ENCODE measurements at regions not wholly inside any gene's neighbourhood (a gene's known extent, or its start where the extent isn't known, plus 50 kb on each side); places are given as distances from the start of the nearest gene placed in this dataset.
A peak's percentile ranks its signal among the peaks of the same experiment; 100 is the strongest.

GRCh38 chr4:16384576-16384975 is 158.3 kb upstream of the TAPT1 start:
- intact Hi-C loops (cut with DNase I), result no loop called here
- no peak for ATAC-seq
- DNase-seq, result no peak

- DNase-seq, result no peak
- intact Hi-C loops (cut with DNase I), result no loop called here
- ATAC-seq, result no peak
Measured at GRCh38 chr4:16382571-16382970, 156.3 kb upstream of the TAPT1 start.

- ATAC-seq (no peak), DNase-seq (no peak)
- intact Hi-C loops (cut with DNase I), result no loop called here
Measured at GRCh38 chr4:16377887-16378286, 151.6 kb upstream of the TAPT1 start.

GRCh38 chr4:16365036-16365569 is 138.8 kb upstream of the TAPT1 start:
- DNase-seq (no peak), ATAC-seq (no peak)
- intact Hi-C loops (cut with DNase I), result no loop called here

GRCh38 chr4:16360694-16361262 is 134.5 kb upstream of the TAPT1 start:
- intact Hi-C loops (cut with DNase I), result no loop called here
- no peak for ATAC-seq

GRCh38 chr4:16353165-16353564 is 126.9 kb upstream of the TAPT1 start:
- ATAC-seq, result no peak
- intact Hi-C loops (cut with DNase I), result no loop called here
- DNase-seq, result no peak

More at GRCh38 chr4:16360694-16361262, 134.5 kb upstream of the TAPT1 start:
- no peak for DNase-seq

GRCh38 chr4:16351161-16351560 is 124.9 kb upstream of the TAPT1 start:
- no peak for DNase-seq
- no peak for ATAC-seq
- intact Hi-C loops (cut with DNase I), result no loop called here

GRCh38 chr4:16344853-16345252 is 118.6 kb upstream of the TAPT1 start:
- no peak for DNase-seq
- ATAC-seq, result no peak
- intact Hi-C loops (cut with DNase I), result no loop called here

- ATAC-seq, result no peak
- DNase-seq, result no peak
- intact Hi-C loops (cut with DNase I), result no loop called here
Measured at GRCh38 chr4:16337936-16338335, 111.7 kb upstream of the TAPT1 start.

- intact Hi-C loops (cut with DNase I), result no loop called here
- ATAC-seq (no peak), DNase-seq (no peak)
Measured at GRCh38 chr4:16334601-16335000, 108.3 kb upstream of the TAPT1 start.

GRCh38 chr4:16329797-16330134 is 103.5 kb upstream of the TAPT1 start:
- intact Hi-C loops (cut with DNase I), result no loop called here
- DNase-seq, result no peak

GRCh38 chr4:16329125-16329796 is 103.0 kb upstream of the TAPT1 start:
- DNase-seq (no peak), ATAC-seq (peak in 1 of 2 donors; percentile 71)
- intact Hi-C loops (cut with DNase I), result no loop called here

More at GRCh38 chr4:16329797-16330134, 103.5 kb upstream of the TAPT1 start:
- ATAC-seq, result no peak

- intact Hi-C loops (cut with DNase I), result no loop called here
- ATAC-seq, result no peak
- no peak for DNase-seq
Measured at GRCh38 chr4:16322183-16322582, 95.9 kb upstream of the TAPT1 start.

GRCh38 chr4:16315456-16315855 is 89.2 kb upstream of the TAPT1 start:
- intact Hi-C loops (cut with DNase I), result no loop called here
- ATAC-seq (no peak), DNase-seq (no peak)

- ATAC-seq, result no peak
- intact Hi-C loops (cut with DNase I), result no loop called here
- no peak for DNase-seq
Measured at GRCh38 chr4:16310606-16311005, 84.3 kb upstream of the TAPT1 start.

- DNase-seq (no peak), ATAC-seq (no peak)
- intact Hi-C loops (cut with DNase I), result no loop called here
Measured at GRCh38 chr4:16302648-16303047, 76.4 kb upstream of the TAPT1 start.

GRCh38 chr4:16297003-16297402 is 70.7 kb upstream of the TAPT1 start:
- DNase-seq (no peak), ATAC-seq (no peak)
- intact Hi-C loops (cut with DNase I), result no loop called here

GRCh38 chr4:16294455-16294854 is 68.2 kb upstream of the TAPT1 start:
- intact Hi-C loops (cut with DNase I), result loop anchor here in 1 of 2 donors (5.0 kb wide), 4 partner anchors 148 to 1173 kb away; no protein-coding TSS in a partner anchor
- no peak for ATAC-seq

GRCh38 chr4:16293210-16293838 is 67.1 kb upstream of the TAPT1 start:
- DNase-seq, result no peak
- ATAC-seq, result no peak
- intact Hi-C loops (cut with DNase I), result loop anchor here in 1 of 2 donors (5.0 kb wide), 4 partner anchors 149 to 1174 kb away; no protein-coding TSS in a partner anchor

More at GRCh38 chr4:16294455-16294854, 68.2 kb upstream of the TAPT1 start:
- no peak for DNase-seq

- ATAC-seq (no peak), DNase-seq (no peak)
- intact Hi-C loops (cut with DNase I), result loop anchor here in 1 of 2 donors (5.0 kb wide), 4 partner anchors 150 to 1175 kb away; no protein-coding TSS in a partner anchor
Measured at GRCh38 chr4:16292585-16292984, 66.3 kb upstream of the TAPT1 start.

Measured in left cardiac atrium (tissue), 4 donors.